SIG-M5 treated with dmso at 0.1 percent for 504 hours (cell line): ENCODE measurements at regions not wholly inside any gene's neighbourhood (a gene's known extent, or its start where the extent isn't known, plus 50 kb on each side); places are given as distances from the start of the nearest gene placed in this dataset.
"Not testable (repeated sequence)": the region's sequence is repeated elsewhere in the genome, so short reads cannot be mapped to it uniquely, and the experiment has no call there.

Source experiments
- DNase-seq: peaks from one replicate; lab custom pipeline; 2025; ENCODE audit not compliant: unreplicated experiment; lab: John Stamatoyannopoulos, UW

DNA sequence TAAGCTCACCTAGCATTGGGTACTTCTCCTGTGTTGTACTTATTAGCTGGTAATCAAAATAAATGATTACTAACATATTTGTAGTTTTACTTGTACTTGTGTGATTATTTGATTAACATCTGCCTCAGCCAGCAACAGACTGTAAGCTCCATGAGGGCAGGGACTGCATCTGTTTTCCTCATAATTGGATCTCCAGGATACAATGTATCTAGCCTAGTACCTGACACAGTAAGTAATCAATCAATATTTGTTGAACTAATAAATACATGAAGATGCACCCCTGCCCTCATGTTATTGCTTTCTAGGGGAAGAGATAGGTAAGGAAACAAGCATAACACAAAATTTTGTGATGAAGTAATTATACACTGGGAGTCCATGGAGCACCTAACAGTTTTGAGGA is 101.5 kb downstream of the TENT5C start:
- DNase-seq = no peak

DNA sequence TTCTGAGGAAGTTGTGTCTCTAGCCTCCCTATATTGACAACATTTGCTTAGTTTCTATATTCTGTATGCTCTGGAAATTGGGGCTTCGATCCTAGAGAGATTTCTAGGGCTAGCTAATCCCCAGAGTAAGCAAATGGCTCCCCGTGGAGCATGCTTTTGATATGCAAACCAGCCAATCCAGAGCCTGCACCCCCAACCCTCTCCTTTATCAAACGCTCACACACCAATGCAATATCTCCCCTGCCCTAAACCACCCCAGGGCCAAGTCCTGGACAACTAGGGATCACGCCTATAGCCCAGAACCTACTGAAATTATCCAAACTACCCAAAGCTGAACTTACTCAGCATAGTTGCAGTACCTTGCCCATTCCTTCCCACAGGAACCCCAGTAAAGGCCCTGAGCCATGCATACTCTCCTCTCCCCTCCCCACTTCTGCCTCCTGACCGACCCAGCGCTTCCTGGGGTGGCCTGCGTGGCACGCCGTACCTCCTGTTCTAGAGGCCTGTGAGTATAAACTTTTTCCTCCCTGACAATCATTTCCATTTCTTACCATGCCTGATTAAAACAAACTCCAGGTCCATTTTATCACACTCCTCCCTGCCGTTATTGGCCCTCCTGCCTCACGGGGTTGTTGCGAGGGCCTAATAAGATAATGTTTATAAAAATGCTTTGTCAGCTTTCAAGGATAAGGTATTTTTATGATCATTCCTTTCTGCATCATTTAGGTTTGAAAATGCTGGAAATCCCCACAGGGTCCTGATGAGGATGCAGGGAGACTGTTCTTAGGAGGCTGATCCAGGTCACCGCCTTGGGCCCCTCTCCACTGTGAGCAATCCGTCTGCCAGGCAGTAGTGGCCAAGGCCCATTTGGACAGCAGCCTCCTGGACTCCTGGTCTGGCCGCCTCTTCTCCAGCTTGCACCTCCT is 102.7 kb downstream of the TENT5C start:
- no peak for DNase-seq

GRCh38 chr1:117709249-117709691 is 103.4 kb downstream of the TENT5C start:
- DNase-seq = no peak

- DNase-seq = no peak
Measured at GRCh38 chr1:117710710-117711109, 104.9 kb downstream of the TENT5C start.

GRCh38 chr1:117712621-117713020 is 106.8 kb downstream of the TENT5C start:
- no peak for DNase-seq

DNA sequence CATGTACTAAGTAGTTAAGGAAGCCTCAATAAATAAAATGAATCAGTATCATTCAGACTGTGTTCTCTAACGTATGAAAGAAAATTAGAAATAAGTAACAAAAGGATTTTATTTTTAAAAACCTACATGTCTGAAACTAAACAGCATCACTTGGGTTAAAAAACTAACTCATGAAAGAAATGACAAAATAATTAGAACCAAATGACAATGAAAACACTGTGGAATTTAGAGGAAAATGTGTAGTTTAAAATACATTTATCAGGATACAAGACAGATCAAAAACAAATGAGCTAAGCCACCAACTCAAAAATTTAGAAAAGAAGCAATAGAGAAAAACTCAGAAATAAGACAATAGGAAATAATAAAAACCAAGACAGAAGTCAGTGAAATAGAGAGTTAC is 108.7 kb downstream of the TENT5C start:
- DNase-seq = no peak

GRCh38 chr1:117716030-117716429 is 110.2 kb downstream of the TENT5C start:
- not testable (repeated sequence) for DNase-seq

- DNase-seq = not testable (repeated sequence)
Measured at GRCh38 chr1:117717980-117718379, 112.1 kb downstream of the TENT5C start.

- DNase-seq = not testable (repeated sequence)
Measured at GRCh38 chr1:117718596-117718995, 112.7 kb downstream of the TENT5C start.

- DNase-seq = no peak
Measured at GRCh38 chr1:117719004-117719403, 113.2 kb downstream of the TENT5C start.

- no peak for DNase-seq
Measured at GRCh38 chr1:117732065-117732797, 126.4 kb downstream of the TENT5C start.

DNA sequence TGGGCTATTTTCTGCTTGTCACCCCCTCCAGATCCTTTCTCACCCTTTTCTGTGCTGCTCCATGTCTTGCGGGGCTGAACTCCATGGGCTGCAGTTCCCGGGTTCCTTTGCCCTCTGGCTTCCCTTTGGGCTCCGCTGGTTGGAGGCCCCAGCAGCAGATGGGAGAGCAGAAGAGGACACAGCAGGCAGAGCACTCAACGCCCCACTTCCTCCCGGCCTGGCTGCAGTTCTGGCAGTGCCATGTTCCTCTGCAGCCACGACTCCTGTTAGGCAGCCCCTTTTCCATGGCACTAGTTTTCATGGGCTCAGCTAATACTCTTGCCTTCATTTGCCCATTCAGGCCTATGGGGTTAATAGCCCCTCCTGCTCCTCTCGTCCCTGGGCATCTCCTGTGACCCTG is 127.1 kb downstream of the TENT5C start:
- DNase-seq = no peak

- no peak for DNase-seq
Measured at GRCh38 chr1:117734403-117734802, 128.6 kb downstream of the TENT5C start.

DNA sequence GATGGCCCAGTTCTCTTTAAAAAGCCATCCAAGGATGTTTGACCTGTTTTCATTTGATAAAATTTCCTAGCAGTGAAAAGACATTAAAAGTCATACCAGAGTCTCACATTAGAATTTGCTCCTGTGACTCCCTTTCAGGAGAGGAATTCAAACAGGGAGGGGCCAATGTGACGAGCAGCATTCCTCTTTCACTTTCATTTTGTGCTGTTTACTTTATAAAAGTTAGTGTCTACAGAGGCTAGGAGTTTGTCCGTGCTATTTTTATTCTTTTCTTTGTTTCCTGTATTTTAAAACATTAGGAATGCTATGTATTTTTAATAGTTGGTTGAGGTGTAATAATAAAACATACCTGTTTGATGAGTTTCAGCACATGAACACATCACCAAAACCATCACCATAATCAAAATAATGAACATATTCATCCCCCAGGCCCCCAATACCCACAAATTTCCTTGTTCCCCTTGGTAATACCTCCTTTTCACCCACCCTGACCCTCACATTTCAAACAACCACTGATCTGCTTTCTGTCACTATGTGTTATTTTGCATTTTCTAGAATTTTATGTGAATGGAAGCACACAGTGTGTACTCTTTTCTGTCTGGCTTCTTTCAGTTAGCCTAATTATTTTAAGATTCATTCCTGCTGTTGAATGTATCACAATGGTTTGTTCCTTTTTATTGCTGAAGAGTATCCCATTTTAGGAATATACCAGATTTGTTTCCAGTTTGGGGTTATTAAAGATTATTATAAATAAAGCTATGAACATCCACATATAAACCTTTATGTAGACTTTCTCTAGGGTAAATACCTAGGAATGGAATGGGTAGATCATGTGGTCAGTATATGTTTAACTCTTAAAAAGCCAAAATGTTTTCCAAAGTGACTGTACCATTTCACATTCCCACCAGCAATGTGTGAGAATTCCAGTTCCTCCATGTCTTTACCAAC is 129.5 kb downstream of the TENT5C start:
- peak; percentile 44 for DNase-seq

GRCh38 chr1:117739504-117739903 is 133.7 kb downstream of the TENT5C start:
- DNase-seq = no peak

DNA sequence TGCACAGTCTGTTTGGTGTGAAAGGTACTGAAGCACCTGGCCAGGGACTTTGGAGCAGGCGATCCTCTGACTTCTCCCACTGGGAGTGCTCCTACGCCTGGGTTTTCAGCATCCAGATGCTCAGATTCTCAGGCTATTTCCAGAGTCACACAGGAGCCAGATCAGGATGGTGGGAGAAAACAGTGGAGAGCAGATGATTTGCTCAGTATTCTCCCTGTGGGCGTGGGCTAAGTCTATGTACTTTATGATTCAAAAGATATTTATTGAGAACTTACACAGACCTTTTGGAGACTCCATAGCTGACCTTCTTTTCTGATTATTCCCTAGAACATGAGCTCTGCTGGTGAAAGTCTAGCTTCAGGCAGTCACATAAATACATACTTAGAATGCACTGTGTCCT is 134.6 kb downstream of the TENT5C start:
- no peak for DNase-seq

- not testable (repeated sequence) for DNase-seq
Measured at GRCh38 chr1:117746565-117746964, 140.7 kb downstream of the TENT5C start.

- no peak for DNase-seq
Measured at GRCh38 chr1:117747605-117748004, 141.8 kb downstream of the TENT5C start.

DNA sequence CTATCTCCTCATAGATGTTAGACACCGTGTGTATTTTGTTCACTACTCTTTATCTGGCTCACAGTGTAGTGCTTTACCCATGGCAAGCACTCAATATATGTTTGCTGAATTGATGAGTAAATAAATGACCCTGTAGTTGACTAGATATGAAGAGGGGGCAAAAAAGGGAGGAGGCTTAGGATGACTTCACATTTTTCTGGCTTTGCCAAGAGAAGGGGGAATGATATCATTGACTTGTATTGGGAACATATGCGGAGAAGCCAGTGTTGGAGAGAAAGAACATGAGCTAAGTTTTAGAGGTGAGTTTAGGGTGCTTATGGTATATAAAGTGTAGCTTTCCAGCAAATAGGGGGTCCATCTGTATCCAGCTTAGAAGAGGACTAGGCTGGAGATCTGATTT is 145.5 kb downstream of the TENT5C start:
- no peak for DNase-seq

DNA sequence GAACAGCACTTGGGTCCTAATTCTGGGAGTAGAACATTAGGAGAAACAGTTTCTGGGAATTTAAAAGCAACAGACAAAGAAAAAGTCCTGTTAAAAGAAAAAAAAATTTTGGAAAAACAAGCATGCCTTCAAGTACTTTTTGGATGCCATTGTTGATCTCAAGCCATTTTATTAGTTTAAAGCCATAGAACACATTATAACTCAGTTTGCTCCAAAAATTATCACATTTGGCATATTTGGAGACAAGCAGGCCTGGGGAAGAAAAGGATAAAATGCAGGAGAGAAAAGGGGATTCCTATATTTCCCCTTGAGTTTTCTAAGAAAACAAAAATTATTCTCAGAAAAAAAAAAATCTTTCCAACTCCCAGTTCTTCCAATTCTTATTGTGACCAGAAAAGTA is 146.8 kb downstream of the TENT5C start:
- DNase-seq = no peak

GRCh38 chr1:117753232-117753631 is 147.4 kb downstream of the TENT5C start:
- DNase-seq = no peak
